22Rv1 (cell line): ENCODE measurements at regions not wholly inside any gene's neighbourhood (a gene's known extent, or its start where the extent isn't known, plus 50 kb on each side); places are given as distances from the start of the nearest gene placed in this dataset.

Experiments
- H3K27ac ChIP-seq: fragments of 450-650 bp; 2 replicates; pipeline ENCODE4 v1.5.1; 2017
- ZFX ChIP-seq: fragments of 450-650 bp; IDR thresholded peaks from 2 replicates; pipeline ENCODE4 v1.6.1; 2017; ENCODE audit warnings: antibody characterized with exemption, borderline replicate concordance
- TF ChIP-seq, protein P1 (sequence below): fragments of 450-650 bp; IDR thresholded peaks from 2 replicates; pipeline ENCODE4 v1.5.1; 2017; ENCODE audit warnings: mild to moderate bottlenecking

DNA sequence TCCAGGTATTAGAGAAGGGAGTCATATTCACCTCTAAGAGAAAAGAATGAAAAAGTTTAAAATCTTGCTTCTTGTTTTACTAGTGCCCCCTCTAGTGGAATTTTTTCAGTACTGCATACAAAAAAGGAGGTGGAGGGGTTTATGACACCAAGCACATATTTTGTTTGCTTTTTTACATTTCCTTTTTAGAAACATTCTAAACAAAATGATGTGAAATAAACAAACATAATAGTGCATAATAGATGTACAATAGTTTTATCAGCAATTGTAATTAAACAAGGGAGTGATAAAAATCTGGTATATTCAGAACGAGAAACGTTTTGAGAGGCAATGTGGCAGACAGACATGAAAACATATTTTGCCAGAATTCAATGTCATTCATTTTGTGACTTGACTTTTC lies 111.0 kb upstream of the TFAP2D start:
- no peak overlapping the region for H3K27ac ChIP-seq
- TF ChIP-seq, protein P1, sequence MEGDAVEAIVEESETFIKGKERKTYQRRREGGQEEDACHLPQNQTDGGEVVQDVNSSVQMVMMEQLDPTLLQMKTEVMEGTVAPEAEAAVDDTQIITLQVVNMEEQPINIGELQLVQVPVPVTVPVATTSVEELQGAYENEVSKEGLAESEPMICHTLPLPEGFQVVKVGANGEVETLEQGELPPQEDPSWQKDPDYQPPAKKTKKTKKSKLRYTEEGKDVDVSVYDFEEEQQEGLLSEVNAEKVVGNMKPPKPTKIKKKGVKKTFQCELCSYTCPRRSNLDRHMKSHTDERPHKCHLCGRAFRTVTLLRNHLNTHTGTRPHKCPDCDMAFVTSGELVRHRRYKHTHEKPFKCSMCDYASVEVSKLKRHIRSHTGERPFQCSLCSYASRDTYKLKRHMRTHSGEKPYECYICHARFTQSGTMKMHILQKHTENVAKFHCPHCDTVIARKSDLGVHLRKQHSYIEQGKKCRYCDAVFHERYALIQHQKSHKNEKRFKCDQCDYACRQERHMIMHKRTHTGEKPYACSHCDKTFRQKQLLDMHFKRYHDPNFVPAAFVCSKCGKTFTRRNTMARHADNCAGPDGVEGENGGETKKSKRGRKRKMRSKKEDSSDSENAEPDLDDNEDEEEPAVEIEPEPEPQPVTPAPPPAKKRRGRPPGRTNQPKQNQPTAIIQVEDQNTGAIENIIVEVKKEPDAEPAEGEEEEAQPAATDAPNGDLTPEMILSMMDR = peak; percentile 85
- TF ChIP-seq ZFX = no peak

DNA sequence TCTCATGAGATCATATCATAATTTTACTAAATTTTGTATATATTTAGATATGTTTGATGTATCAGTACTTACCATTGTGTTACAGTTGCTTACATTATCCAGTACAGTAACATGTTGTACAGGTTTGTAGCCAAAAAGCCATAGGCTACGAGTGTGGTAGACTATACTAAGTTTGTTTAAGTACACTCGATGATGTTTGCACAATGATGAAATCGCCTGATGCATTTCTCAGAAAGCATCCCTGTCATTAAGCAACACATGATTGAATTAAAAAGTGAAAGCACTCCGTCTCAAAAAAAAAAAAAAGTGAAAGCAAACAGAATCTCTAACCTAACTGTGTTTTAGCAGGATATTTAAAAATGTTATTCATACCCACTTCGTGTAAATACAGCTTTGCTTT lies 104.9 kb upstream of the TFAP2D start:
- TF ChIP-seq, protein P1 = no peak
- no peak for TF ChIP-seq ZFX
- no peak overlapping the region for H3K27ac ChIP-seq

DNA sequence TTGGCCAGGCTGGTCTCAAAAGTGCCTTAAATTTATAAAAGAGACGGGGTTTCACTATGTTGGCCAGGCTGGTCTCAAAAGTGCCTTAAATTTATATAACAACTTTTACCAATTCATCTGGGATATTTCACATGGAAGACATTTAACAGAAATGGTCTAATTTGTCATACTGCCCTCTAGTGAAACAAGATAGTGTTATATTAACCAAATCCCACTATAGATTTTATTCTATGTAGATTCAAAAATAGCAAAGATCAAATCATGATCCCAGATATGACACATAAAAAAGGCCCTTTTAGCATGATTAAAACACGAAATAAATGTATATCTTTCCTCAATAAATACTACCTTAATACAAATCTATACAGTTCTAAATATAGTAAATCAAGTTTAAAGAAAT lies 102.8 kb upstream of the TFAP2D start:
- no peak overlapping the region for H3K27ac ChIP-seq
- TF ChIP-seq, protein P1 = peak; percentile 63
- no peak for TF ChIP-seq ZFX

DNA sequence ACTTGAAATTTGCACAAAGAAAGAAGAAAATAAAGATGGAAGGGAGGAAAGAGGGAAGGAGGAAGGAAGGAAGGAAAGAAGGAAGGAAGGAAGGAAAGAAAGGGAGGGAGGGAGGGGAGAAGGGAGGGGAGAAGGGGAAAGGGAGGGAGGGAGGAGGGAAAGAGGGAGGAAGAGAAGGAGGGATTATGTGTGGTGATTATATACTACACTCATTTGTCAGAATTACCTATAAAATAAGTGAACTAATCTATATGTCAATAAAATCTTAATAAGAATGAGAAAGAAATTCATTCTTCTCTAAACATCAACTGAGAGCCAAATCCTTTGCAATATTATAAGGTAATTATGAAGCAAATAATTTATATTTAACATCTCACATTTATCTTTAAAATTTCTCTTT lies 77.9 kb upstream of the TFAP2D start:
- no peak overlapping the region for H3K27ac ChIP-seq
- TF ChIP-seq ZFX = no peak
- TF ChIP-seq, protein P1 = no peak

DNA sequence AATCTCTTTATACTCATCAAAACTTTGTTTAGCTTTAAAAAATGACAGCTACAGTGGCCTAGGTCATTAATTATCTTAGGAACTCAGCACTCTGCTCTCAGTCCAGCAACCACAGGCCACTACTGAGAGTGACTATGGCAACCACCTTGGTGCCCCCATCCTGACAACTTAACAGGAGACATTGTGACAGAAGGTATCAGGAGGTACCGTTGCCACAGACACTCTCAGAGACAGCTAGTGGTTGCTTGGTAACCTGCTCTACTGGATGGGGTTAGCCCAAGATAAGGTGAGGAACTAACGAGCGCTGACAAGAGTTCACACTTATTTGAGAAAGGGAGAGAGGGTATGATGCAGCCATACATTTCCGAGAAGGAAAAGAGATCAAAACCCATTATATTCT lies 76.1 kb upstream of the TFAP2D start:
- TF ChIP-seq, protein P1 = no peak
- TF ChIP-seq ZFX = no peak
- no peak overlapping the region for H3K27ac ChIP-seq

DNA sequence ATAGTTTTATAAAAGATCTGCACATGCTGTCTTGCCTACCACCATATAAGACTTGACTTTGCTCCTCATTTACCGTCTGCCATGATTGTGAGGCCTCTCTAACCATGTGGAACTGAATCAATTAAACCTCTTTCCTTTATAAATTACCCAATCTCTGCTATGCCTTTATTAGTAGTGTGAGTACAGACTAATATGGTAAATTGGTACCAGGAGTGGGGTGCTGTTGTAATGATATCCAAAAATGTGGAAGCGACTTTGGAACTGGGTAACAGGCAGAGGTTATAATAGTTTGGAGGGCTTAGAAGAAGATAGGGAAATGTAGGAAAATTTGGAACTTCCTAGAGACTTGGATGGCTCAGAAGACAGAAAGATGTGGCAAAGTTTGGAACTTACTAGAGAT lies 64.2 kb upstream of the TFAP2D start:
- no peak for TF ChIP-seq ZFX
- TF ChIP-seq, protein P1 = no peak
- no peak overlapping the region for H3K27ac ChIP-seq

DNA sequence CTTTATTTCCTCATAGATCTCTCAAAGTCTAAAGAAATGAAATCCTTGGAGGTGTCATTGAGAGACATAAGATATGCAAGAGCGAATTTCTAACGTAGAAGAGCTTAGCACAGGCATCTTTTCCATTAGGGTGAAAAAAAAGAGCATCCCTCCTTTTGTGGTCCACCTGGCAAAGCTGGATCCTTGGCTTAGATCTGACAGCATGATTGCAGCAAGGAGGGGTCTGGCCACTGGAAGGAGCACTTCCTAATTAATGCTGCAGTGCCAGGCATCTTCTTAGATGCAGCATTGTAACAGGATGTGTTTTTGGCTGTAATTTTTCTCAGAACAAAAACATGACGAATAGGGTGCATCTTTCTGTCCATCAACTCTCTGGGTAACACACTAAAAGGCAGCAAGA lies 60.1 kb upstream of the TFAP2D start:
- TF ChIP-seq, protein P1 = no peak
- no peak for TF ChIP-seq ZFX
- H3K27ac ChIP-seq = no peak overlapping the region
